ENCODE measurements at regions not wholly inside any gene's neighbourhood (a gene's known extent, or its start where the extent isn't known, plus 50 kb on each side); places are given as distances from the start of the nearest gene placed in this dataset.

DNA sequence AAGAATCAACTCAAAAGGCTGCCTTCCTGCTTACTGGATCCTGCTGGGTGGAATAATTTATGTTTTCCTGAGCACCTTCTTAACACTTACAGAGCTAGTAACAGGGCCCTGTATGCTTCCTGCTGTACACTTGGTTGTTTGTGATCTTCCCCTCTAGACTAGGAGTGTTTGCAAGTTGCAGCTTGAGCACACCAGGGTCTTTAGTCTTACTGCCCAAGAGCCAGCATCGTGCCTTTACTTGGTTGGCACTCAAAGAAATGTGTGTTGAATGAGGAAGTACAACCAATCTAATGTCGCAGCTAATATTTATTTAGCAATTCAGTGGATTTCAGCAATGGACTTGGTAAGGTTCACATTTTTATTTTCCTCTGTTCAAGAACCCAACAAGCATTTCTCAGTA is 57.5 kb upstream of the HAND1 start:
- Histone ChIP-seq H3K9me3 (replicated peaks; ENCODE audit: control insufficient read depth, insufficient read depth, low read length) (no peaks in the 10 kb centered on the region), H3K4me1 (ENCODE audit: control insufficient read depth, extremely low read depth, insufficient read depth, low read length) (no peaks in the 10 kb centered on the region), H3K36me3 (ENCODE audit: control insufficient read depth in 2 of 2, extremely low read depth in 1 of 2, insufficient read depth in 2 of 2, low read length in 2 of 2) (no peaks in the 10 kb centered on the region), H3K79me2 (ENCODE audit: control insufficient read depth, insufficient read depth, low read length) (no peaks in the 10 kb centered on the region), H3K4me2 (ENCODE audit: insufficient read depth, low read length) (no peak overlapping the region), H3K9ac (replicated peaks; ENCODE audit: extremely low read depth, insufficient read depth, low read length) (no peak overlapping the region), H3K4me3 (replicated peaks in 1 of 3; ENCODE audit: insufficient read depth in 1 of 3, low read depth in 1 of 3, low read length in 3 of 3) (no peak overlapping the region), H3K27ac (ENCODE audit: insufficient read depth, low read depth, low read length) (no peak overlapping the region), H4K20me1 (replicated peaks; ENCODE audit: control insufficient read depth, extremely low read depth, insufficient read depth, low read length) (no peaks in the 10 kb centered on the region), H2AFZ (ENCODE audit: low read depth, low read length) (no peak overlapping the region), H3K27me3 (ENCODE audit: control insufficient read depth in 2 of 2, insufficient read depth in 2 of 2, low read length in 2 of 2) (no peaks in the 10 kb centered on the region), H3K9me1 (replicated peaks; ENCODE audit: control insufficient read depth, extremely low read depth, insufficient read depth, low read length) (no peaks in the 10 kb centered on the region)
- intact Hi-C loops (cut with micrococcal nuclease) (no loop called here), dilution Hi-C loops (cut with MboI; ENCODE audit: extremely low pct_ligation_motif_present, low sequenced_read_pairs) (no loop called here)
- ChIA-PET CTCF (no interaction called here), POLR2A (no interaction called here)
- FAIRE-seq (no peak), DNase-seq (ENCODE audit: low read depth, low spot score) (no peak)
- TF ChIP-seq MYC (IDR thresholded peaks at IDR 0.05; ENCODE audit: low read depth, low read length) = no peak
- BruUV-seq (replicated peaks) = no TSS peak

DNA sequence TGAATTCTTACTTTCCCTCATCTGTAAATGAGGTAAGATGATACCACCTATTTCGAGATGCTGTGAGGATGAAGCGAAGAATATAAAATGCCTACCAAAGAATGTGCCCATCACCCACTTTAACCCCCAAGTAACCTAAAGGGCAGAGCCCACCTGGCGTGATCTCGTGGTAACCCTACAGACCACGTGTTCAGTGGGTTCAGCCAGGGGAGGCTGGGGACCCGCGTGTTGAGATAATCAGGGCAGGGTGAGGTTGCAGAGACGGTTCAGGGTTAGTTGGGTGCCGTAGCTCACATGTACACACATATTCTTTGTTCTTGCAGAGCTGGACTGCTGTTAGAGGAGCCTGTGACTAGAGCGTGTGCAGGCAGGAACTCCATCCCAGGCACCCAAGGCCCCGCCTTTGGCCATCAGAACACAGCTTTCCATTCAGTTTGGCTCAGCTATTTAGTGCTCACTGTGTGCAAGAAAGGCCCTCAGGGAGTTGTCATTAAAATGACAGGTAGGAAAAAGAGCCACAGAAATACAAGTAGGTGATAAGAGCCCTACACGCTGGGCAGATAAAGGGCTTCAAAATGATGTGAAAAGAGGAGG is 56.5 kb upstream of the HAND1 start:
- H3K9ac ChIP-seq (replicated peaks; ENCODE audit: extremely low read depth, insufficient read depth, low read length) = no peak overlapping the region
- no peak overlapping the region for H2AFZ ChIP-seq (ENCODE audit: low read depth, low read length)
- no peaks in the 10 kb centered on the region for H3K27me3 ChIP-seq (ENCODE audit: control insufficient read depth in 2 of 2, insufficient read depth in 2 of 2, low read length in 2 of 2)
- H3K4me2 ChIP-seq (ENCODE audit: insufficient read depth, low read length) = no peak overlapping the region
- H3K79me2 ChIP-seq (ENCODE audit: control insufficient read depth, insufficient read depth, low read length) = no peaks in the 10 kb centered on the region
- H3K4me3 ChIP-seq (replicated peaks in 1 of 3; ENCODE audit: insufficient read depth in 1 of 3, low read depth in 1 of 3, low read length in 3 of 3) = no peak overlapping the region
- TF ChIP-seq EZH2 (IDR thresholded peaks at IDR 0.05; ENCODE audit: borderline replicate concordance, low read depth, low read length, severe bottlenecking) = no peak
- TF ChIP-seq, protein P1, sequence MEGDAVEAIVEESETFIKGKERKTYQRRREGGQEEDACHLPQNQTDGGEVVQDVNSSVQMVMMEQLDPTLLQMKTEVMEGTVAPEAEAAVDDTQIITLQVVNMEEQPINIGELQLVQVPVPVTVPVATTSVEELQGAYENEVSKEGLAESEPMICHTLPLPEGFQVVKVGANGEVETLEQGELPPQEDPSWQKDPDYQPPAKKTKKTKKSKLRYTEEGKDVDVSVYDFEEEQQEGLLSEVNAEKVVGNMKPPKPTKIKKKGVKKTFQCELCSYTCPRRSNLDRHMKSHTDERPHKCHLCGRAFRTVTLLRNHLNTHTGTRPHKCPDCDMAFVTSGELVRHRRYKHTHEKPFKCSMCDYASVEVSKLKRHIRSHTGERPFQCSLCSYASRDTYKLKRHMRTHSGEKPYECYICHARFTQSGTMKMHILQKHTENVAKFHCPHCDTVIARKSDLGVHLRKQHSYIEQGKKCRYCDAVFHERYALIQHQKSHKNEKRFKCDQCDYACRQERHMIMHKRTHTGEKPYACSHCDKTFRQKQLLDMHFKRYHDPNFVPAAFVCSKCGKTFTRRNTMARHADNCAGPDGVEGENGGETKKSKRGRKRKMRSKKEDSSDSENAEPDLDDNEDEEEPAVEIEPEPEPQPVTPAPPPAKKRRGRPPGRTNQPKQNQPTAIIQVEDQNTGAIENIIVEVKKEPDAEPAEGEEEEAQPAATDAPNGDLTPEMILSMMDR (IDR thresholded peaks at IDR 0.05; ENCODE audit: extremely low read depth in 1 of 2, insufficient read depth in 1 of 2, low read depth in 1 of 2, low read length in 2 of 2) = no peak
- no peak for TF ChIP-seq POLR2A (IDR thresholded peaks at IDR 0.05; ENCODE audit: low read depth, low read length)
- no peak for TF ChIP-seq JUN (IDR thresholded peaks at IDR 0.05; ENCODE audit: borderline replicate concordance, insufficient read depth, insufficient read length, low read depth)
- TF ChIP-seq MYC (IDR thresholded peaks at IDR 0.05; ENCODE audit: low read depth, low read length) = no peak
- no peak for TF ChIP-seq FOS (IDR thresholded peaks at IDR 0.05; ENCODE audit: borderline replicate concordance, insufficient read depth, low read length)
- TF ChIP-seq, protein P2, sequence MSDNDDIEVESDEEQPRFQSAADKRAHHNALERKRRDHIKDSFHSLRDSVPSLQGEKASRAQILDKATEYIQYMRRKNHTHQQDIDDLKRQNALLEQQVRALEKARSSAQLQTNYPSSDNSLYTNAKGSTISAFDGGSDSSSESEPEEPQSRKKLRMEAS (IDR thresholded peaks at IDR 0.05; ENCODE audit: insufficient read depth, insufficient read length) = no peak
- no peak for TF ChIP-seq GATA2 (IDR thresholded peaks at IDR 0.05; ENCODE audit: insufficient read depth, insufficient read length, low read depth, low read length)
- TF ChIP-seq POLR2AphosphoS5 (IDR thresholded peaks at IDR 0.05; ENCODE audit: insufficient read depth, low read depth, low read length) = no peak
- H3K9me1 ChIP-seq (replicated peaks; ENCODE audit: control insufficient read depth, extremely low read depth, insufficient read depth, low read length) = no peaks in the 10 kb centered on the region
- no peaks in the 10 kb centered on the region for H3K9me3 ChIP-seq (replicated peaks; ENCODE audit: control insufficient read depth, insufficient read depth, low read length)
- dilution Hi-C loops (cut with MboI; ENCODE audit: extremely low pct_ligation_motif_present, low sequenced_read_pairs) = no loop called here
- ChIA-PET CTCF (no interaction called here), POLR2A (no interaction called here)
- no peaks in the 10 kb centered on the region for H3K4me1 ChIP-seq (ENCODE audit: control insufficient read depth, extremely low read depth, insufficient read depth, low read length)
- no TSS peak for BruUV-seq (replicated peaks)
- intact Hi-C loops (cut with micrococcal nuclease) = no loop called here
- no peak overlapping the region for H3K27ac ChIP-seq (ENCODE audit: insufficient read depth, low read depth, low read length)
- no peak for FAIRE-seq
- no peaks in the 10 kb centered on the region for H3K36me3 ChIP-seq (ENCODE audit: control insufficient read depth in 2 of 2, extremely low read depth in 1 of 2, insufficient read depth in 2 of 2, low read length in 2 of 2)
- H4K20me1 ChIP-seq (replicated peaks; ENCODE audit: control insufficient read depth, extremely low read depth, insufficient read depth, low read length) = no peaks in the 10 kb centered on the region
- no peak for DNase-seq (ENCODE audit: low read depth, low spot score)

Data from endothelial cell of umbilical vein (primary cell).